Activated naive CD8-positive, alpha-beta T cell treated with anti-CD3 and anti-CD28 coated beads, Interleukin-2, amount 50 U/mL, for 24 hours (primary cell): ENCODE measurements at regions not wholly inside any gene's neighbourhood (a gene's known extent, or its start where the extent isn't known, plus 50 kb on each side); places are given as distances from the start of the nearest gene placed in this dataset.
"Not testable (repeated sequence)": the region's sequence is repeated elsewhere in the genome, so short reads cannot be mapped to it uniquely, and the experiment has no call there.

Source experiments
- ATAC-seq: fragments of 150-1000 bp; cut with Tn5 transposase; one replicate; pipeline ENCODE4 v1.10.0; 2021
- DNase-seq: peaks from one replicate; pipeline ENCODE4 v3.0.0; 2021
- H3K27ac Mint-ChIP-seq: one replicate; pipeline ENCODE4 v1.8.0; 2021; ENCODE audit warnings: mild to moderate bottlenecking, mixed read lengths
- H3K27me3 Mint-ChIP-seq: one replicate; pipeline ENCODE4 v1.8.0; 2021; ENCODE audit warnings: mixed read lengths
- H3K36me3 Mint-ChIP-seq: one replicate; pipeline ENCODE4 v1.8.0; 2021; ENCODE audit warnings: low read depth, mixed read lengths
- H3K4me1 Mint-ChIP-seq: one replicate; pipeline ENCODE4 v1.8.0; 2021; ENCODE audit warnings: mixed read lengths
- H3K4me3 Mint-ChIP-seq: one replicate; pipeline ENCODE4 v1.8.0; 2021; ENCODE audit warnings: mild to moderate bottlenecking, moderate library complexity, mixed read lengths
- H3K9me3 Mint-ChIP-seq: one replicate; pipeline ENCODE4 v1.8.0; 2021; ENCODE audit warnings: mixed read lengths

DNA sequence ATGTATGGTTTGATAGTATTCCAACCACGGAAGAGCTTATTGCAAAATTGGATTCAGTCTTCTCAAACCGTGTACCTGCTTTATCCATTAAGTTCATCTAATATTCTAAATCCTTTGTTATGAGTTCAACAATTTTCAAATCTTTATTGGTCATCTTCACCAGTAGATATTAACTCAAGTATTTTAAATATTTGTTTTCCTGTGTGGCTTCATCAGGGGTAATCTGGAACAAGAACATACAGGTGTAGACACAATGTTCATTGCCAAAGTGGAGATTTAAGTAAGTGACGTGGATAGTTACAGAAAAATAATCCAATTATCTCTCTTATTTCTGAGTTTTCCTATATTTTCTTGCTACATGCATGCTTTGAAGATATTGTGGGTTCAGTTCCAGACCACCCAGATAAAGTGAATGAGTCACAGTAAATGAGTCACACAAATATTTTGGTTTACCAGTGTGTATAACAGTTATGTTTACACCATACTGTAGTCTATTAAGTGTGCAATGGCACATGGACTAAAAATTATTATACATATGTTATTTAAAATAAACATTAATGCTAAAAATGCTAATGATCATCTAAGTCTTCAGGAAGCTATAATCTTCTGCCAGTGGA is 429.0 kb upstream of the POT1 start:
- no peak overlapping the region for H3K27ac Mint-ChIP-seq
- no peak for ATAC-seq
- H3K9me3 Mint-ChIP-seq: no peaks in the 10 kb centered on the region
- H3K27me3 Mint-ChIP-seq: no peaks in the 10 kb centered on the region
- DNase-seq: no peak
- H3K36me3 Mint-ChIP-seq: no peaks in the 10 kb centered on the region
- H3K4me3 Mint-ChIP-seq: no peak overlapping the region
- no peaks in the 10 kb centered on the region for H3K4me1 Mint-ChIP-seq

DNA sequence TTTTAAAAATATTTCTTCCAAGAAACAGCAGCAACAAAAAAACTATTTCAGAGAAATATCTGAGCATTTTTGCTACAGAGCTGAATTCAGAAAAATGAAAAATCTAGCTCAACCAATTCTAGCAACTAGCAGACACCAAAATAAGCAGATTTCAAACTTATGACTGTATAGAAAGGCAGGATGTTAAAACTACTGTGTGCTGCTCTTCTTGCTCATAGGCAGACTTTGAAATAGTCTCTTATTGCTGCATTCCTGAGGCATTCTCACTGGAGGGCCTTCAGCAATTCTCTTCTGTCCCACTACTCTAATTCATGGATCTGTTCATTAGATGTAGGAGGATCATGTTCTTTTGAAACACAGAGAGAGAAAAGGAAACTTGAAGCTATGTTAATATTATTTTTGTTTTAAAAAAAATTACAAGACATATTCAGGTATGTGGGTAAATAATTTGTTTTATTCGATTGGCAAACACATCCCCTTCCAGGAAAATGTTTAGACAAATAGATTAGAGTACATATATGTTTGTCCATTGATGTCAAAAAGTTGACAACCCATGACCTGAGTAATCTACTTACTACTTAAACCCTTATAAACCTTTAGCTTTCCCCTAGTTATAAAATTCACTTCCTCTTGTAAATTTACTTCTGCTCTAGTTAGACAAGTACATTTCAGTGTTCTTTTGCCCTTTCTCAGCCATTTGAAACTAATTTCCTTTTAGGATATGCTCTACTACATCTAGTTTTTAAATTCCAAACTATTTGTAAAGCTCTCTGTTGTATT is 428.2 kb upstream of the POT1 start:
- no peaks in the 10 kb centered on the region for H3K4me1 Mint-ChIP-seq
- H3K9me3 Mint-ChIP-seq: no peaks in the 10 kb centered on the region
- H3K27me3 Mint-ChIP-seq: no peaks in the 10 kb centered on the region
- ATAC-seq: no peak
- DNase-seq: no peak
- H3K4me3 Mint-ChIP-seq: no peak overlapping the region
- no peak overlapping the region for H3K27ac Mint-ChIP-seq
- no peaks in the 10 kb centered on the region for H3K36me3 Mint-ChIP-seq

DNA sequence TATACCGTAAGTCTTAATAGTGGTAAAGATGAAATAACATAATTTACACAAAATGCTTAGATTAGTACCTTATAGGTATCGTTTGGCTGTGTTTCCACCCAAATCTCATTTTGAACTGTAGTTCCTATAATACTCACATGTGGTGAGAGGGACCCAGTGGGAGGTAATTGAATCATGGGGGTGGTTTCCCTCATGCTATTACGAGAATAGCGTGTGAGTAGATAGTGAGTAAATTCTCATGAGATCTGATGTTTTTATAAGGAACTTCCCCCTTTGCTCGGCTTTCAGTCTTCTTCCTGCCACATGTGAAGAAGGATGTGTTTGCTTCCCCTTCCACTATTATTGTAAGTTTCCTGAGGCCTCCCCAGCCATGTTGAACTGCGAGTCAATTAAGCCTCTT is 426.3 kb upstream of the POT1 start:
- Mint-ChIP-seq H3K27me3 (no peaks in the 10 kb centered on the region), H3K9me3 (no peaks in the 10 kb centered on the region), H3K27ac (no peak overlapping the region), H3K4me1 (no peaks in the 10 kb centered on the region), H3K36me3 (no peaks in the 10 kb centered on the region), H3K4me3 (no peak overlapping the region)
- DNase-seq (no peak), ATAC-seq (no peak)

DNA sequence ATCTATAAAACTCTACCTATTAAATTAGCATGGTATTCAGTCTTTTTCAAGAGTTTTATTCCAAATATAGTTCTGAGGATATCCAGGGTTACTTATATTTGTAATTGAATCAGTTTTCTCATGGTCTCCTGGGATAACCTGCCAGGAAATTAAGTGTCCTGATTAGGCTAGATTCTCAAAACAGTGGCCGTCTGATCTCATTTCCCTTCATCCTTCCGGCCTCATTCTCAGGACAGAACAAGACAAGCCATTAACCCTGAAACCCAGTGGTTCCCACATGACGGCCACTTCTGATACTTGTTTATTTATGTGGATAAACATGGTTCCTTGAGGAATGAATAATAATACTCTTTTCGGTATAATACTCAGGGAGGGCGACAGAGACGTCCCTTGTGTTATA is 417.6 kb upstream of the POT1 start:
- DNase-seq (no peak), ATAC-seq (no peak)
- Mint-ChIP-seq H3K4me3 (no peak overlapping the region), H3K27ac (no peak overlapping the region), H3K36me3 (no peaks in the 10 kb centered on the region), H3K9me3 (no peaks in the 10 kb centered on the region), H3K27me3 (no peaks in the 10 kb centered on the region), H3K4me1 (no peaks in the 10 kb centered on the region)

DNA sequence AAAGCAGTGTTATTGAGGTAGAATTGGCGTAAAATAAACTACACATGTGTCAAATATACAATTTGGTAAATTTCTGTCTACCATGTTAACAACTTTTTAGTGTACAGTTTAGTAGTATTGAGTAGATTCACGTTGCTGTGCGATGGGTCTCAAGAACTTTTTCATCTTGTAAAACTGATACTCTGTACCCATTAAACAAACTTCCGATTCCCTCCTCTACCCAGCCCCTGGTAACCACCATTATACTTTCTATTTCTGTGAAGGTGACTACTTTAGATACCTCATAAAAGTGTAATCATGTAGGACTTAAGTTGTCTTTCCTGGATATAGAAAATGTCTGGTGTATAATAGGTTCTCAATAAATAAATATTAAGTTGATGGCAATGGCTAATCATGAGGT is 408.5 kb upstream of the POT1 start:
- Mint-ChIP-seq H3K27me3 (no peaks in the 10 kb centered on the region), H3K4me1 (no peaks in the 10 kb centered on the region), H3K36me3 (no peaks in the 10 kb centered on the region), H3K4me3 (no peak overlapping the region), H3K27ac (no peak overlapping the region), H3K9me3 (peaks cover 4% of the 10 kb centered on the region)
- ATAC-seq: no peak
- DNase-seq: no peak

DNA sequence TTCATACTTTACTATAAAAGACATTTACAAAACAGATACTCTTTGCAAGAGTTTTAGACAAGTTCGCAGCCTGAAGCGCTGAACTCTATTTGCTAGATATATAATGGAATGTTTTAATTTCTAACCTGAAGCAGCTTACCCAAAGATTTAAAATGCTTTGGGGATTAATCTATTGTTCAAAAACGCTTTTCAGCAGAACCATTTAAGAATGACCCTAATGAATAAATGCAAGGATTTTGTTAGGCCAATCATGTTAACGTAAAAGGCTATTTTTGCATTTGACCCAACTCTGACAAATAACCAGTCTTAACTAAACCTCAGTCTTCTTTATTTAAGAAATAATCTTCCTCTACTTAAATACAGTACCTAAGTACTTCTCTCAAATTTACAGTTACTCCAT is 406.7 kb upstream of the POT1 start:
- DNase-seq: no peak
- Mint-ChIP-seq H3K27ac (no peak overlapping the region), H3K4me1 (no peaks in the 10 kb centered on the region)

DNA sequence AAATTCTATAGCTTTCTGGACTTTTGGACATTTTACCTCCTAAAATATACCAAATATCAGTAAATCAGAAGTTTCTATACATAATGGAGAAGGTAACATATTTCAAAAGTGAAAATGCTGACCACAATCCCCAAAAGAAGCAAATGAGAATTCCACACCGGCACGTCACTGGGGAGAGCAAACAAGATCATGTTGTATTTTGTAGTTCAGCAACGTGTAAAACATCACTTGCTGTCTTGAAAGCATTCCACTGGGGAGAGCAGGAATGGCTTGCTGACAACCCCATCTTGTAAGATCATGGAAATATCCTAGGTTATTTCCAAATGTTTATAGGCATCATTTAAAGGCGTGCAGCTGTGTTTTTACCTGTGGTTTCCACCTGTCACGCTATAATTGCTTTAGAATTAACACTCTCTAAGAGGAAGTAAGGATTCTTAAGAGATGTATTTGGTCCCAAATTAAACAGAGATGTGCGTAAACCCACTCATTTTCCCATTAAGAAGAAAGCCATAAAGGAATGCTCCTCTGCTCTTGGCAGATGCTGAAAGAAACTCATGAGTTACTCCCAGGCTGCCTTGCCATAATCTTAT is 397.1 kb upstream of the POT1 start:
- Mint-ChIP-seq H3K9me3 (peaks cover 10% of the 10 kb centered on the region), H3K27ac (no peak overlapping the region), H3K27me3 (no peaks in the 10 kb centered on the region), H3K4me1 (no peaks in the 10 kb centered on the region), H3K4me3 (no peak overlapping the region), H3K36me3 (no peaks in the 10 kb centered on the region)
- ATAC-seq (no peak), DNase-seq (no peak)

More for the DNA sequence above, 406.7 kb upstream of the POT1 start:
- no peaks in the 10 kb centered on the region for H3K36me3 Mint-ChIP-seq
- no peaks in the 10 kb centered on the region for H3K27me3 Mint-ChIP-seq
- ATAC-seq: no peak
- H3K9me3 Mint-ChIP-seq: peaks cover 4% of the 10 kb centered on the region
- no peak overlapping the region for H3K4me3 Mint-ChIP-seq

DNA sequence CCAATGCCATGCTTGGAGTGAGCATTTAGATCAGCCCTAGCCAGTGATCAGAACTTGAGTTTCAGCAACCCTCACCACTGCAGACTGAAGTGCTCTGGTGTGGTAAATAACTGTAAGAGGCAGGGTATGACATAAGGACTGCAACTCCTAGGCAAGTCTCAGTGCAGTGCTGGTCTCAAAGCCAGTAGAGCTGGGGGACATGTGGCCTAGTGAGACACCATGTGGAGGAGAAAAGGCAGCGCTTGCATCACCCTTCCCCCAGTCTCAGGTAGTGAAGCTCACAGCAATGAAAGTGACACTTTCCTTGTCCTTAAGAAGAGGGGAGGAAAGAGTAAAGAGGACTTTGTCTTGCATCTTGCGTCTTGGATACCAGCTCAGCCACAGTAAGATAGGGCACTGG is 386.8 kb upstream of the POT1 start:
- Mint-ChIP-seq H3K36me3 (no peaks in the 10 kb centered on the region), H3K9me3 (peaks cover 4% of the 10 kb centered on the region), H3K27ac (no peak overlapping the region), H3K4me3 (no peak overlapping the region), H3K27me3 (no peaks in the 10 kb centered on the region), H3K4me1 (no peaks in the 10 kb centered on the region)
- DNase-seq: no peak
- no peak for ATAC-seq

DNA sequence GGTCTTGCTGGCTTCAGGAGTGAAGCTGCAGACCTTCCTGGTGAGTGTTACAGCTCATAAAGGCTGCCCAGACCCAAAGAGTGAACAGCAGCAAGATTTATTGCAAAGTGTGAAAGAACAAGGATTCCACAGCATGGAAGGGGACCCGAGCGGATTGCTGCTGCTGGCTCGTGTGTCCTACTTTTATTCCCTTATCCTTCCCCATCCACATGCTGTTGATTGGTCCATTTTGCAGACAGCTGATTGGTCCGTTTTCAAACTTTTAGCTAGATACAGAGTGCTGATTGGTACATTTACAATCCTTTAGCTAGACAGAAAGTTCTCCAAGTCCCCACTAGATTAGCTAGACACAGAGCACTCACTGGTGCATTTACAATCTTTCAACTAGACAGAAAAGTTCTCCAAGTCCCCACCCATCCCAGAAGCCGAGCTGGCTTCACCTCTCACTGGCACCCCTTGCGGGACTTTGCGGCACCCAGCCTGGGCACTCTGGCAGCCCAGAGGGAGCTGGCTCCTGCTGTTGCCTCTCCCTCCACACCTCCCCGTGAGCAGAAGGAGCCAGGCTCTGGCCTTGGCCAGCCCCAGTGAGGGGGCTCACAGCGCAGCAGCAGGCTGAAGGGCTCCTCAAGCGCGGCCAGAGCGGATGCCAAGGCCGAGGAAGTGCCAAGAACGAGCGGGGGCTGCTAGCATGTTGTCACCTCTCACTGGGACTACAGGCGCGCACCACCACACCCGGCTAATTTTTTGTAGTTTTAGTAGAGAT is 369.6 kb upstream of the POT1 start:
- Mint-ChIP-seq H3K27me3 (no peaks in the 10 kb centered on the region), H3K4me3 (no peak overlapping the region), H3K9me3 (peaks cover 7% of the 10 kb centered on the region), H3K27ac (no peak overlapping the region), H3K4me1 (no peaks in the 10 kb centered on the region), H3K36me3 (no peaks in the 10 kb centered on the region)
- ATAC-seq: no peak
- DNase-seq: no peak

DNA sequence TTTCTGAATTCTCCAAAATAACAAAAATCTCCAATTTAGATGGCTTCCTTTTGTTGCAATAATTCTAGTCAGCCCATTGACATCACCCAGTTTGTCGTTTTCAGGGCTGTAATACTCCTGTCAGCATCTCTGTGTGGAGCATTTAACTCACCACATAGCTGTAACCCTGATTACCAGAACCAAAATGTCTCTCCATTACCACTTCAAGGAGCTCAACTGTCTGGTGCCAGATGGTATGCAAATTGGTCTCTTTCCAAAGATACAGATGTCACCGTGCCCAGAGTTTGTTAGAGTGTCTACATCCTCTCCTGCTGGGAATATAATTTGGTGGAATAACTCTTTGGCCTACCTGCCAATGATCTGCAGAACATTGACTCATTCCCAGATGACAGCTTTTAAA is 350.3 kb upstream of the POT1 start:
- no peaks in the 10 kb centered on the region for H3K4me1 Mint-ChIP-seq
- no peaks in the 10 kb centered on the region for H3K36me3 Mint-ChIP-seq
- H3K27ac Mint-ChIP-seq: no peak overlapping the region
- H3K9me3 Mint-ChIP-seq: peaks cover 8% of the 10 kb centered on the region
- H3K27me3 Mint-ChIP-seq: no peaks in the 10 kb centered on the region
- ATAC-seq (no peak), DNase-seq (no peak)
- H3K4me3 Mint-ChIP-seq: no peak overlapping the region

DNA sequence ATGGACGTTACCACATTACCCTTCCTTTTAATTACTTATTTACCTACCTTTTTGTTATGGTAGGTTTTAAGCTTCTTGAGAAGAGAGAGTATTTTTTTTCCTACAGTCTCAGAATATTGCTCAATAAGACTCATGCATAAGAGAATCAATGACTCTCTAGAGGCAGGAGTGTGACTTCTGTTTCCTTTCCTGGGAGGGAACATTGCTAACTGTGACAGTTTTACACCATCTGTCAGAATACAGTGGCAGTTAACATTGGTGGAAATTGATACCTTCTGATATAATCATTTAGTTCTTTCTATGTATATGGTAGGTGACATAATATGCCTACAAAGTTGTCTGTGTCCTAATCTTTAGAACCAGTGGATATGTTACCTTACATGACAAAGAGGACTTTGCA is 348.7 kb upstream of the POT1 start:
- Mint-ChIP-seq H3K36me3 (no peaks in the 10 kb centered on the region), H3K4me1 (no peaks in the 10 kb centered on the region), H3K27ac (no peak overlapping the region), H3K9me3 (peaks cover 8% of the 10 kb centered on the region), H3K27me3 (no peaks in the 10 kb centered on the region), H3K4me3 (no peak overlapping the region)
- DNase-seq (no peak), ATAC-seq (no peak)

DNA sequence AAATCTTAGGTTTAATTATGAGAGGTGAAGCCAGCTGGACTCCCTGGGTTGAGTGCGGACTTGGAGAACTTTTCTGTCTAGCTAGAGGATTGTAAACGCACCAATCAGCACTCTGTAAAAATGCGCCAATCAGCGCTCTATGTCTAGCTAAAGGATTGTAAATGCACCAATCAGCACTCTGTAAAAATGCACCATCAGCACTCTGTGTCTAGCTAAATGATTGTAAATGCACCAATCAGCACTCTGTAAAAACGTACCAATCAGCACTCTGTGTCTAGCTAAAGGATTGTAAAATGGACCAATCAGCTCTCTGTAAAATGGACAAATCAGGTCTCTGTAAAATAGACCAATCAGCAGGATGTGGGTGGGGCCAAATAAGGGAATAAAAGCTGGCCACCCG is 345.1 kb upstream of the POT1 start:
- ATAC-seq, H3K4me1 Mint-ChIP-seq, H3K27me3 Mint-ChIP-seq, H3K9me3 Mint-ChIP-seq, DNase-seq, H3K4me3 Mint-ChIP-seq, H3K27ac Mint-ChIP-seq, H3K36me3 Mint-ChIP-seq: not testable (repeated sequence)

DNA sequence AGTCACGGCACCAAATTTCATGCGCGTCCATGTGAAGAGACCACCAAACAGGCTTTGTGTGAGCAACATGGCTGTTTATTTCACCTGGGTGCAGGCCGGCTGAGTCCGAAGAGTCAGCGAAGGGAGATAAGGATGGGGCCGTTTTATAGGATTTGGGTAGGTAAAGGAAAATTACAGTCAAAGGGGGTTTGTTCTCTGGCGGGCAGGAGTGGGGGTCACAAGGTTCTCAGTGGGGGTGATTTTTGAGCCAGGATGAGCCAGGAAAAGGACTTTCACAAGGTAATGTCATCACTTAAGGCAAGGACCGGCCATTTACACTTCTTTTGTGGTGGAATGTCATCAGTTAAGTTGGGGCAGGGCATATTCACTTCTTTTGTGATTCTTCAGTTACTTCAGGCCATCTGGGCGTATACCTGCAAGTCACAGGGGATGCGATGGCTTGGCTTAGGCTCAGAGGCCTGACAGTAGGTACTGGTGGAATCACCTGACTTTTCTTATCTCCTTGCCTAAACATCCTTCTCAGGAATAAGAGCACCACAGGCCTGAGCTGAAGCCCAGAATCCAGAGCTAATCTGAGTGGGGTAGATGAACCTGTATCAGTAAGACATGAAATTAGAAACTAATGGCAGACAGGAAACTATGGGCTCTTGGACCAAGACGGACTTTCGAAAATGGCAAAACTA is 334.7 kb upstream of the POT1 start:
- H3K4me1 Mint-ChIP-seq, H3K27me3 Mint-ChIP-seq, DNase-seq, H3K9me3 Mint-ChIP-seq, H3K4me3 Mint-ChIP-seq, ATAC-seq, H3K36me3 Mint-ChIP-seq, H3K27ac Mint-ChIP-seq: not testable (repeated sequence)

DNA sequence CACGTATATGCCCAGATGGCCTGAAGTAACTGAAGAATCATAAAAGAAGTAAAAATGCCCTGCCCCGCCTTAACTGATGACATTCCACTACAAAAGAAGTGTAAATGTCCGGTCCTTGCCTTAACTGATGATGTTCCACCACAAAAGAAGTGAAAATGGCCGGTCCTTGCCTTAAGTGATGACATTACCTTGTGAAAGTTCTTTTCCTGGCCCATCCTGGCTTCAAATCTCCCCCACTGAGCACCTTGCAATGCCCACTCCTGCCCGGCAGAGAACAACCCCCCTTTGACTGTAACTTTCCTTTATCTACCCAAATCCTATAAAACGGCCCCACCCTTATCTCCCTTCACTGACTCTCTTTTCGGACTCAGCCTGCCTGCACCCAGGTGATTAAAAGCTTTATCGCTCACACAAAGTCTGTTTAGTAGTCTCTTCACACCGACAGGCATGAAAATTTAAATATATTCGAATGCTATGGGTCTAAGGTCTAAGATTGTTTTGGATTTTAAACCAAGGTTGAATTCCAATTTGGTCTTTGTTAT is 329.3 kb upstream of the POT1 start:
- not testable (repeated sequence) for H3K27me3 Mint-ChIP-seq

More for the DNA sequence above, 329.3 kb upstream of the POT1 start:
- H3K4me1 Mint-ChIP-seq, H3K9me3 Mint-ChIP-seq, H3K36me3 Mint-ChIP-seq, ATAC-seq, H3K4me3 Mint-ChIP-seq, DNase-seq, H3K27ac Mint-ChIP-seq: not testable (repeated sequence)
